HepG2 (cell line): ENCODE measurements at regions not wholly inside any gene's neighbourhood (a gene's known extent, or its start where the extent isn't known, plus 50 kb on each side); places are given as distances from the start of the nearest gene placed in this dataset.

ENCODE experiments used
- CTCF ChIP-seq: sonication (generic); formaldehyde crosslinking; IDR thresholded peaks from 2 replicates; pipeline ENCODE4 v1.5.0; 2020; ENCODE audit warnings: mild to moderate bottlenecking, missing genetic modification reagents, moderate library complexity
- EZH2 ChIP-seq: conservative IDR thresholded peaks from 2 replicates; pipeline ENCODE4 v1.6.1; 2012; ENCODE audit warnings: mild to moderate bottlenecking, low read depth, low read length, moderate library complexity
- GPN1 ChIP-seq: sonication (generic); formaldehyde crosslinking; IDR thresholded peaks from 2 replicates; pipeline ENCODE4 v1.5.1; 2020; ENCODE audit warnings: missing genetic modification reagents, borderline replicate concordance
- GTF2F1 ChIP-seq: fragments of 150-350 bp; IDR thresholded peaks from 2 replicates; pipeline ENCODE4 v1.6.1; 2014; ENCODE audit warnings: low read length
- HMG20B ChIP-seq: conservative IDR thresholded peaks from 2 replicates; pipeline ENCODE4 v1.6.1; 2016; ENCODE audit warnings: missing genetic modification reagents, missing compliant biosample characterization
- HNRNPK ChIP-seq: fragments of 200-400 bp; formaldehyde crosslinking; IDR thresholded peaks from 2 replicates; pipeline ENCODE4 v1.6.1; 2018; ENCODE audit warnings: low read length, low read depth, moderate library complexity, mild to moderate bottlenecking; ENCODE audit not compliant: poor library complexity, severe bottlenecking
- KDM6A ChIP-seq: IDR thresholded peaks from 2 replicates; pipeline ENCODE4 v1.6.1; 2016; ENCODE audit warnings: low read depth
- KLF11 ChIP-seq: IDR thresholded peaks from 2 replicates; pipeline ENCODE4 v1.6.1; 2016; ENCODE audit warnings: missing compliant biosample characterization
- NKX3-1 ChIP-seq: sonication (generic); formaldehyde crosslinking; IDR thresholded peaks from 2 replicates; pipeline ENCODE4 v1.5.0; 2020; ENCODE audit warnings: missing genetic modification reagents
- NRL ChIP-seq: sonication (generic); formaldehyde crosslinking; IDR thresholded peaks from 2 replicates; pipeline ENCODE4 v1.5.0; 2020; ENCODE audit warnings: missing genetic modification reagents, mild to moderate bottlenecking, moderate library complexity, borderline replicate concordance
- YY1 ChIP-seq: IDR thresholded peaks from 2 replicates; pipeline ENCODE4 v1.6.1; 2011; ENCODE audit warnings: low read length, low read depth, moderate library complexity, mild to moderate bottlenecking; ENCODE audit not compliant: insufficient read depth, insufficient replicate concordance
- ZNF350 ChIP-seq: sonication (generic); formaldehyde crosslinking; IDR thresholded peaks from 2 replicates; pipeline ENCODE4 v1.4.0; 2020; ENCODE audit warnings: mild to moderate bottlenecking, low read depth, missing genetic modification reagents, borderline replicate concordance
- ZNF598 ChIP-seq: sonication (generic); formaldehyde crosslinking; IDR thresholded peaks from 2 replicates; pipeline ENCODE4 v1.5.1; 2020; ENCODE audit warnings: mild to moderate bottlenecking, missing genetic modification reagents, borderline replicate concordance
- ZNF616 ChIP-seq: sonication (generic); formaldehyde crosslinking; IDR thresholded peaks from 2 replicates; pipeline ENCODE4 v1.5.0; 2020; ENCODE audit warnings: low read depth, mild to moderate bottlenecking, missing genetic modification reagents

GRCh38 chr1:224524679-224525078, 90.1 kb upstream of the WDR26 start:
- TF ChIP-seq ZNF350 (CRISPR knock-in tag) (no peak), KLF11 (CRISPR knock-in tag) (no peak), YY1 (no peak), CTCF (no peak), ZNF598 (CRISPR knock-in tag) (no peak), HMG20B (no peak), EZH2 (no peak), GTF2F1 (no peak), HNRNPK (no peak), KDM6A (no peak), GPN1 (CRISPR knock-in tag) (no peak), ZNF616 (CRISPR knock-in tag) (no peak), NKX3-1 (CRISPR knock-in tag) (no peak), NRL (CRISPR knock-in tag) (no peak)
